NCI-H2171 treated with DMSO at 0.1 percent for 48 hours (cell line): ENCODE measurements at regions not wholly inside any gene's neighbourhood (a gene's known extent, or its start where the extent isn't known, plus 50 kb on each side); places are given as distances from the start of the nearest gene placed in this dataset.
"Not testable (repeated sequence)": the region's sequence is repeated elsewhere in the genome, so short reads cannot be mapped to it uniquely, and the experiment has no call there.

Experiments used
- DNase-seq: peaks from one replicate; lab custom pipeline; 2025; lab: John Stamatoyannopoulos, UW

- DNase-seq, result no peak
Observed at GRCh38 chr9:81074221-81074620, 615.1 kb downstream of the TLE1 start.

- no peak for DNase-seq
Observed at GRCh38 chr9:81073821-81074220, 615.5 kb downstream of the TLE1 start.

- no peak for DNase-seq
Observed at GRCh38 chr9:81072758-81073157, 616.6 kb downstream of the TLE1 start.

GRCh38 chr9:81071108-81071507 is 618.2 kb downstream of the TLE1 start:
- DNase-seq, result no peak

GRCh38 chr9:81070689-81071088 is 618.7 kb downstream of the TLE1 start:
- no peak for DNase-seq

GRCh38 chr9:81069923-81070322 is 619.4 kb downstream of the TLE1 start:
- no peak for DNase-seq

GRCh38 chr9:81069038-81069795 is 620.1 kb downstream of the TLE1 start:
- no peak for DNase-seq

- DNase-seq, result not testable (repeated sequence)
Observed at GRCh38 chr9:81062995-81063394, 626.4 kb downstream of the TLE1 start.

- DNase-seq, result no peak
Observed at GRCh38 chr9:81058782-81059181, 630.6 kb downstream of the TLE1 start.

- DNase-seq, result no peak
Observed at GRCh38 chr9:81053298-81054025, 635.9 kb downstream of the TLE1 start.

GRCh38 chr9:81052846-81053245 is 636.5 kb downstream of the TLE1 start:
- peak; percentile 70 for DNase-seq

GRCh38 chr9:81047280-81047679 is 642.1 kb downstream of the TLE1 start:
- no peak for DNase-seq

- no peak for DNase-seq
Observed at GRCh38 chr9:81045658-81046057, 643.7 kb downstream of the TLE1 start.

GRCh38 chr9:81037889-81038288 is 651.5 kb downstream of the TLE1 start:
- no peak for DNase-seq

- DNase-seq, result no peak
Observed at GRCh38 chr9:81035601-81036000, 653.7 kb downstream of the TLE1 start.

- DNase-seq, result no peak
Observed at GRCh38 chr9:81035171-81035570, 654.2 kb downstream of the TLE1 start.

- peak; percentile 35 for DNase-seq
Observed at GRCh38 chr9:81032831-81033230, 656.5 kb downstream of the TLE1 start.

- no peak for DNase-seq
Observed at GRCh38 chr9:81032030-81032572, 657.2 kb downstream of the TLE1 start.

GRCh38 chr9:81031422-81032029 is 657.8 kb downstream of the TLE1 start:
- DNase-seq, result no peak

- no peak for DNase-seq
Observed at GRCh38 chr9:81030027-81030426, 659.3 kb downstream of the TLE1 start.

GRCh38 chr9:81028504-81028903 is 660.8 kb downstream of the TLE1 start:
- no peak for DNase-seq

- peak; percentile 30 for DNase-seq
Observed at GRCh38 chr9:81022177-81022576, 667.2 kb downstream of the TLE1 start.

GRCh38 chr9:81014945-81015344 is 674.4 kb downstream of the TLE1 start:
- not testable (repeated sequence) for DNase-seq
